PC-3 (cell line): ENCODE measurements at regions not wholly inside any gene's neighbourhood (a gene's known extent, or its start where the extent isn't known, plus 50 kb on each side); places are given as distances from the start of the nearest gene placed in this dataset.

Experiments
- ATAC-seq: fragments of 200-7000 bp; cut with Tn5 transposase; 2 replicates; pipeline ENCODE4 v1.9.1; 2020; ENCODE audit warnings: mild to moderate bottlenecking, moderate library complexity
- BruUV-seq: library from RNA; stranded (reverse); fragments of 400-500 nt; replicated peaks from 2 replicates; lab custom pipeline; 2021; lab: Mats Ljungman, UMichigan
- CTCF ChIA-PET: fragments of 300-600 bp; sonication (Branson Sonifier 250); formaldehyde crosslinking; loops from one replicate; lab custom pipeline; 2022; ENCODE audit warnings: antibody characterized with exemption; lab: Charles Lee
- POLR2A ChIA-PET: fragments of 300-600 bp; sonication (Branson Sonifier 250); formaldehyde crosslinking; loops from one replicate; lab custom pipeline; 2022; ENCODE audit warnings: antibody characterized with exemption; ENCODE audit not compliant: unreplicated experiment; lab: Charles Lee
- DNase-seq: peaks from one replicate; pipeline ENCODE4 v3.0.0-alpha.2; 2015
- H2AFZ ChIP-seq: fragments of 300-600 bp; sonication (generic); 2 replicates; pipeline ENCODE4 v1.6.0; 2016; ENCODE audit warnings: antibody characterized with exemption, low read length
- H3F3A ChIP-seq: fragments of 300-600 bp; sonication (generic); one replicate; pipeline ENCODE4 v1.6.0; 2017; ENCODE audit warnings: antibody characterized with exemption, low read length, control low read depth, mild to moderate bottlenecking; ENCODE audit not compliant: unreplicated experiment
- H3K27ac ChIP-seq: fragments of 300-600 bp; sonication (generic); 2 replicates; pipeline ENCODE4 v1.5.1; 2016; ENCODE audit warnings: mild to moderate bottlenecking, low read length
- H3K27me3 ChIP-seq: fragments of 300-600 bp; sonication (generic); 2 replicates; pipeline ENCODE4 v1.6.1; 2016; ENCODE audit warnings: low read length, mixed read lengths
- H3K36me3 ChIP-seq: fragments of 300-600 bp; sonication (generic); 2 replicates; pipeline ENCODE4 v1.6.1; 2016; ENCODE audit warnings: low read depth, mixed run types, low read length, mixed read lengths
- H3K4me1 ChIP-seq: fragments of 300-600 bp; sonication (generic); 2 replicates; pipeline ENCODE4 v1.5.1; 2016; ENCODE audit warnings: low read length; ENCODE audit not compliant: insufficient read depth
- H3K4me2 ChIP-seq: fragments of 300-600 bp; sonication (generic); 2 replicates; pipeline ENCODE4 v1.6.0; 2016; ENCODE audit warnings: low read length
- H3K4me3 ChIP-seq: fragments of 300-600 bp; sonication (generic); 2 replicates; pipeline ENCODE4 v1.5.1; 2016; ENCODE audit warnings: mild to moderate bottlenecking, low read length, mixed read lengths
- H3K79me2 ChIP-seq: fragments of 300-600 bp; sonication (generic); 2 replicates; pipeline ENCODE4 v1.6.1; 2017; ENCODE audit warnings: low read length, mixed read lengths
- H3K9ac ChIP-seq: fragments of 300-600 bp; sonication (generic); 2 replicates; pipeline ENCODE4 v1.6.0; 2016; ENCODE audit warnings: mild to moderate bottlenecking, low read length
- H3K9me2 ChIP-seq: fragments of 300-600 bp; sonication (generic); replicated peaks from 2 replicates; pipeline ENCODE4 v1.6.1; 2016; ENCODE audit warnings: mixed run types, low read length, mixed read lengths
- H3K9me3 ChIP-seq: fragments of 300-600 bp; sonication (generic); 2 replicates; pipeline ENCODE4 v1.6.1; 2016; ENCODE audit warnings: low read length, mixed read lengths
- H4K20me1 ChIP-seq: fragments of 300-600 bp; sonication (generic); 2 replicates; pipeline ENCODE4 v1.6.1; 2016; ENCODE audit warnings: low read length, mixed read lengths
- EZH2 ChIP-seq: fragments of 300-600 bp; sonication (generic); IDR thresholded peaks from one replicate; pipeline ENCODE4 v1.6.1; 2017; ENCODE audit warnings: antibody characterized with exemption, mild to moderate bottlenecking, low read length; ENCODE audit not compliant: unreplicated experiment
- EZH2phosphoT487 ChIP-seq: fragments of 300-600 bp; sonication (generic); IDR thresholded peaks from 2 replicates; pipeline ENCODE4 v1.6.1; 2018; ENCODE audit warnings: mild to moderate bottlenecking, antibody characterized with exemption, low read length, borderline replicate concordance
- intact Hi-C: fragments of 100-400 bp; cut with micrococcal nuclease; formaldehyde crosslinking; loops from 2 replicates; pipeline ENCODE4 v1.9.0; 2023
- TF ChIP-seq, protein P1 (sequence below): fragments of 300-600 bp; sonication (generic); conservative IDR thresholded peaks from 2 replicates; pipeline ENCODE4 v1.5.1; 2017; ENCODE audit warnings: antibody characterized with exemption, low read depth, mild to moderate bottlenecking, low read length

DNA sequence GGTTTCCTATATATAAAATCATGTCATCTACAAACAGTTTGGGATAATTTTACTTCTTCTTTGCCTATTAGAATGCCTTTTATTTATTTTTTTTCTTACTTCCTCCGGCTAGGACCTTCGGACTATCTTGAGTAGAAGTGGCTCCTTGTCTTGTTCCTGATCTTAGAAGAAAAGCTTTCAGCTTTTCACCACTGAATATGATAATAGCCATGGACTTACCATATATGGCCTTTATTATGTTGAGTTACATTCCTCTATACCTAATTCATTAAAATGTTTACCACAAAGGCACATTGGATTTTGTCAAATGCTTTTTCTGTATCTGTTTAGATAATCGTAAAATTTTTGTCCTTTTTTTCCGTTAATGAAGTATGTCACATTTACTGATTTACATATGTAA, 395.7 kb downstream of the NXPH1 start:
- H3K4me3 ChIP-seq, result no peak overlapping the region

DNA sequence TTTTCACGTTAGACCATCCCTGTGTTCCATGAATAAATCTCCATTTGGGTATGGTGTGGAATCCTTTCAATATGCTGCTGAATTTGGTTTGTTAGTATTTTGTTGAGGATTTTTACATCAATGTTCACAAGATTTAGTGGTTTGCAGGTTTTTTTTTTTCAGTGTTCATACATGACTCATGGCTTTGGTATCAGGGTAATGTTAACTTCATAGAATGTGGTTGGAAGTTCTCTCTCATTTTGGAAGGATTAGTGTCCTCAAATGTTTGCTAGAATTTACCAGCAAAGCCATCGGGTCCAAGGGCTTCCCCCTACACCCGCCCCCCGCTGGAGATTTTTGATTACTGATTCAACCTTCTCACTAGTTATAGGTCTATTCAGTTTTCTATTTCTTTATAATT, 398.0 kb downstream of the NXPH1 start:
- H3K4me1 ChIP-seq, result no peaks in the 10 kb centered on the region
- no peak overlapping the region for H3K9ac ChIP-seq
- ChIA-PET POLR2A (no interaction called here), CTCF (no interaction called here)
- no peaks in the 10 kb centered on the region for H3K79me2 ChIP-seq
- no TSS peak for BruUV-seq
- H2AFZ ChIP-seq, result no peak overlapping the region
- no peak overlapping the region for H3K4me2 ChIP-seq
- H3K9me3 ChIP-seq, result no peaks in the 10 kb centered on the region
- H3K4me3 ChIP-seq, result no peak overlapping the region
- no peaks in the 10 kb centered on the region for H3F3A ChIP-seq
- intact Hi-C loops, result no loop called here
- no peaks in the 10 kb centered on the region for H3K27me3 ChIP-seq
- no peaks in the 10 kb centered on the region for H3K36me3 ChIP-seq
- H3K9me2 ChIP-seq, result no peaks in the 10 kb centered on the region
- no peaks in the 10 kb centered on the region for H4K20me1 ChIP-seq
- no peak overlapping the region for H3K27ac ChIP-seq
- TF ChIP-seq, protein P1, sequence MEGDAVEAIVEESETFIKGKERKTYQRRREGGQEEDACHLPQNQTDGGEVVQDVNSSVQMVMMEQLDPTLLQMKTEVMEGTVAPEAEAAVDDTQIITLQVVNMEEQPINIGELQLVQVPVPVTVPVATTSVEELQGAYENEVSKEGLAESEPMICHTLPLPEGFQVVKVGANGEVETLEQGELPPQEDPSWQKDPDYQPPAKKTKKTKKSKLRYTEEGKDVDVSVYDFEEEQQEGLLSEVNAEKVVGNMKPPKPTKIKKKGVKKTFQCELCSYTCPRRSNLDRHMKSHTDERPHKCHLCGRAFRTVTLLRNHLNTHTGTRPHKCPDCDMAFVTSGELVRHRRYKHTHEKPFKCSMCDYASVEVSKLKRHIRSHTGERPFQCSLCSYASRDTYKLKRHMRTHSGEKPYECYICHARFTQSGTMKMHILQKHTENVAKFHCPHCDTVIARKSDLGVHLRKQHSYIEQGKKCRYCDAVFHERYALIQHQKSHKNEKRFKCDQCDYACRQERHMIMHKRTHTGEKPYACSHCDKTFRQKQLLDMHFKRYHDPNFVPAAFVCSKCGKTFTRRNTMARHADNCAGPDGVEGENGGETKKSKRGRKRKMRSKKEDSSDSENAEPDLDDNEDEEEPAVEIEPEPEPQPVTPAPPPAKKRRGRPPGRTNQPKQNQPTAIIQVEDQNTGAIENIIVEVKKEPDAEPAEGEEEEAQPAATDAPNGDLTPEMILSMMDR, result no peak
- TF ChIP-seq EZH2, result no peak
- no peak for TF ChIP-seq EZH2phosphoT487
- DNase-seq, result peak; percentile 13
- ATAC-seq, result no peak

More for the DNA sequence above, 395.7 kb downstream of the NXPH1 start:
- no peaks in the 10 kb centered on the region for H3K36me3 ChIP-seq
- no peak overlapping the region for H3K27ac ChIP-seq
- ChIA-PET POLR2A (no interaction called here), CTCF (no interaction called here)
- H4K20me1 ChIP-seq, result no peaks in the 10 kb centered on the region
- H3K9me3 ChIP-seq, result no peaks in the 10 kb centered on the region
- no peak overlapping the region for H2AFZ ChIP-seq
- H3K4me1 ChIP-seq, result no peaks in the 10 kb centered on the region
- TF ChIP-seq, protein P1, result no peak
- TF ChIP-seq EZH2phosphoT487 (no peak), EZH2 (no peak)
- no peak overlapping the region for H3K4me2 ChIP-seq
- DNase-seq (no peak), ATAC-seq (no peak)
- no TSS peak for BruUV-seq
- no peaks in the 10 kb centered on the region for H3F3A ChIP-seq
- intact Hi-C loops, result no loop called here
- H3K79me2 ChIP-seq, result no peaks in the 10 kb centered on the region
- no peak overlapping the region for H3K9ac ChIP-seq
- no peaks in the 10 kb centered on the region for H3K27me3 ChIP-seq
- H3K9me2 ChIP-seq, result no peaks in the 10 kb centered on the region

DNA sequence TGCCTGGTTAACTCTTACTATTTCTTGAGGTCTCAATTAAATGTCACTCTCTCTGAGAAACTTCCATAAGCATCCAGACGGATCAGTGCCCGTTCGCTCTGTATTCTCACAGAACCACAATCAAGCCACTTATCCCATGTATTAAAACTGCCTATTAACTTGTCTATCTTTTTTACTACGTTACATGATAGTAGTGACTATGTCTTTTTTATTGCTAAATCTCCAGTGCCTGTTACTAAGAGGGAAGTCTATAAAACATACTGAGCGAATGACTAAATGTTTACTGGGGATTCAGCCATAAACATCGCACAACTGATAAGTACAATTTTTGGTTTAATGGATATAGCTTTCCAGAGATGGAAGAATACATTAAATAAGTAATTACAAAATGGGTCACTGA, 399.9 kb downstream of the NXPH1 start:
- no peak for TF ChIP-seq EZH2
- no peak for TF ChIP-seq EZH2phosphoT487
- TF ChIP-seq, protein P1, result no peak
- Histone ChIP-seq H2AFZ (no peak overlapping the region), H3K27ac (no peak overlapping the region), H3K79me2 (no peaks in the 10 kb centered on the region), H3K9me3 (no peaks in the 10 kb centered on the region), H3K36me3 (no peaks in the 10 kb centered on the region), H3K27me3 (no peaks in the 10 kb centered on the region), H3F3A (no peaks in the 10 kb centered on the region), H3K9me2 (no peaks in the 10 kb centered on the region), H4K20me1 (no peaks in the 10 kb centered on the region), H3K4me3 (no peak overlapping the region), H3K4me1 (no peaks in the 10 kb centered on the region), H3K4me2 (no peak overlapping the region), H3K9ac (no peak overlapping the region)
- POLR2A ChIA-PET, result no interaction called here
- BruUV-seq, result no TSS peak
- intact Hi-C loops, result no loop called here
- ATAC-seq (peak; percentile 61), DNase-seq (peak; percentile 4)
- CTCF ChIA-PET, result no interaction called here
